OCI-LY3 (cell line): ENCODE measurements at regions not wholly inside any gene's neighbourhood (a gene's known extent, or its start where the extent isn't known, plus 50 kb on each side); places are given as distances from the start of the nearest gene placed in this dataset.
"Not testable (repeated sequence)": the region's sequence is repeated elsewhere in the genome, so short reads cannot be mapped to it uniquely, and the experiment has no call there.

Experiments used
- H2AFZ ChIP-seq: fragments of 200-600, 300-600 bp; shearing (Covaris generic); 2 replicates; pipeline ENCODE4 v1.6.0; 2014; ENCODE audit warnings: antibody characterized with exemption, low read depth, low read length
- H3K27ac ChIP-seq: fragments of 200-600, 300-600 bp; sonication (generic); 2 replicates; pipeline ENCODE4 v1.5.1; 2014; ENCODE audit warnings: mild to moderate bottlenecking, low read length, moderate library complexity, mixed read lengths
- H3K27me3 ChIP-seq: fragments of 200-600, 300-600 bp; sonication (generic); 2 replicates; pipeline ENCODE4 v1.6.1; 2014; ENCODE audit warnings: low read depth, low read length, mixed read lengths
- H3K36me3 ChIP-seq: fragments of 200-600, 300-600 bp; sonication (generic); replicated peaks from 2 replicates; pipeline ENCODE3; 2014; ENCODE audit warnings: low read depth, low read length, mixed read lengths
- H3K4me1 ChIP-seq: fragments of 300-600, 200-600 bp; sonication (generic); 2 replicates; pipeline ENCODE4 v1.6.1; 2014; ENCODE audit warnings: low read length, mixed read lengths
- H3K4me2 ChIP-seq: fragments of 200-600, 300-600 bp; sonication (generic); 2 replicates; pipeline ENCODE4 v1.6.1; 2014; ENCODE audit warnings: low read length, mixed read lengths
- H3K4me3 ChIP-seq: fragments of 300-600, 200-600 bp; sonication (generic); 2 replicates; pipeline ENCODE4 v1.5.1; 2014; ENCODE audit warnings: antibody characterized with exemption, mild to moderate bottlenecking, low read length, moderate library complexity
- H3K79me2 ChIP-seq: fragments of 300-600, 200-600 bp; shearing (Covaris generic); 2 replicates; pipeline ENCODE4 v1.6.1; 2014; ENCODE audit warnings: mild to moderate bottlenecking, low read length, mixed read lengths
- H3K9ac ChIP-seq: fragments of 300-600, 200-600 bp; shearing (Covaris generic); 2 replicates; pipeline ENCODE4 v1.6.0; 2014; ENCODE audit warnings: mild to moderate bottlenecking, low read length, moderate library complexity
- H3K9me3 ChIP-seq: fragments of 200-600, 300-600 bp; shearing (Covaris generic); 2 replicates; pipeline ENCODE4 v1.6.1; 2014; ENCODE audit warnings: low read length, mixed read lengths; ENCODE audit not compliant: insufficient read depth
- H4K20me1 ChIP-seq: fragments of 200-600, 300-600 bp; sonication (generic); 2 replicates; pipeline ENCODE4 v1.6.1; 2016; ENCODE audit warnings: low read length, mixed read lengths; ENCODE audit not compliant: insufficient read depth
- CTCF ChIP-seq: fragments of 200-600, 300-600 bp; sonication (generic); IDR thresholded peaks from 2 replicates; pipeline ENCODE4 v1.5.1; 2014; ENCODE audit warnings: antibody characterized with exemption, low read length, low read depth
- EZH2phosphoT487 ChIP-seq: fragments of 200-600 bp; shearing (Covaris generic); IDR thresholded peaks from 2 replicates; pipeline ENCODE4 v1.6.1; 2018; ENCODE audit warnings: antibody characterized with exemption, mixed run types, low read depth

GRCh38 chr3:18557216-18557615, 132.1 kb upstream of the SATB1 start:
- H3K79me2 ChIP-seq = no peaks in the 10 kb centered on the region
- peaks cover 24% of the 10 kb centered on the region for H3K4me1 ChIP-seq
- no peak overlapping the region for H3K27ac ChIP-seq
- no peak overlapping the region for H2AFZ ChIP-seq
- H3K36me3 ChIP-seq = no peaks in the 10 kb centered on the region
- no peak overlapping the region for H3K4me3 ChIP-seq
- H4K20me1 ChIP-seq = no peaks in the 10 kb centered on the region
- H3K4me2 ChIP-seq = no peak overlapping the region
- H3K9ac ChIP-seq = no peak overlapping the region
- TF ChIP-seq EZH2phosphoT487 = no peak
- TF ChIP-seq CTCF = no peak
- peaks cover 24% of the 10 kb centered on the region for H3K27me3 ChIP-seq
- no peaks in the 10 kb centered on the region for H3K9me3 ChIP-seq

DNA sequence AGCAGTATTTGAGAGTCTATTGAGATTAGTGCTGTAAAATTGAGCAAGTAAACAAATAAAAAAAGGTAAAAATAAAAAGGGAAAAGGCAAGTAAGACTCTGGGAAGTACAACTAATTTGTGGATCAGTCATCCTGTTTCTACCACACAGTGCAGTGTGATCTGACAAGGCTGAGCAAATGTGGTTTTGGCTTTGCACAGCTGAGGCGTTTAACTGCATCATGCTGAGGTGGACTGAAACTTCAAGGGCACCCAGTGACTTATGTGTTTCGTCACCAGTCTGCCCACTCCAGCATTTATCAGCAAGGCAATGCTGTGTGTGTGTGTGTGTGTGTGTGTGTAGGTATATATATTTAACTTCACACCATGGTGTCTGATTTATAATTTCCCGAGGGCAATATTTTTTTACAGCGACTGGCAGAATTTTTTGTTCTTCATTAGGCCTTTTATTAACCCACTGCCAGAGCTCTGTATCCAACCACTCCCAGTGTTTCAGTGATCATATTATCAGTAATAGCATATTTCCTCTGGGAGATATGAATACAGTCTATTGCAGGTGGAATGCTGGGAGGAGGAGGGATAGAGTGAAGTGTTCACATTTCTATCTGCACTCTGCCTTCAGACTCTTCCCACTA, 131.5 kb upstream of the SATB1 start:
- H3K79me2 ChIP-seq = no peaks in the 10 kb centered on the region
- no peak overlapping the region for H3K4me2 ChIP-seq
- TF ChIP-seq CTCF (no peak), EZH2phosphoT487 (no peak)
- peaks cover 24% of the 10 kb centered on the region for H3K4me1 ChIP-seq
- H3K4me3 ChIP-seq = no peak overlapping the region
- H3K9ac ChIP-seq = no peak overlapping the region
- H3K27ac ChIP-seq = no peak overlapping the region
- no peaks in the 10 kb centered on the region for H3K9me3 ChIP-seq
- no peak overlapping the region for H2AFZ ChIP-seq
- no peaks in the 10 kb centered on the region for H4K20me1 ChIP-seq
- H3K27me3 ChIP-seq = peaks cover 18% of the 10 kb centered on the region
- no peaks in the 10 kb centered on the region for H3K36me3 ChIP-seq

DNA sequence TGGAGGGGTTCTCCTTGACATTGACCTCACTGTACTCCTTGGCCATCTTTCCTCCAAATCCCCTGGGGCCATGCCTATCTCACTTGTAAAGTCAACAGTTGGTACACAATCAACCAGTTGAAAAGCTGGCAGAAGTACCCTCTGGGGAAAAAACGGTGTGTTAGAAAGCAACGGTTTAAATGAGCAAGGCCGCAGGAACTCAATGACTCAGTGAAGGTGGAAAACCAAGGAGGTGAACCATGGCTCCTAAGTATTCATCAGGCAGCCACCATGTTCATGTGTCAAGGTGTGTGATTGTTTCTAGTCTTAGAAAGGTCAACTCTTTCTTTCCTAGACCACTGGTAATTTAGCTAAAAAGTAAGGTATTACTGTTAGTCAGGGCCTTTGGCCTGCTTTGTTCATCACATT, 130.9 kb upstream of the SATB1 start:
- Histone ChIP-seq H3K79me2 (no peaks in the 10 kb centered on the region), H3K27ac (no peak overlapping the region), H3K36me3 (no peaks in the 10 kb centered on the region), H3K4me3 (no peak overlapping the region), H3K4me2 (no peak overlapping the region), H3K4me1 (peaks cover 24% of the 10 kb centered on the region), H4K20me1 (no peaks in the 10 kb centered on the region), H2AFZ (no peak overlapping the region), H3K9ac (no peak overlapping the region), H3K9me3 (no peaks in the 10 kb centered on the region), H3K27me3 (peaks cover 15% of the 10 kb centered on the region)
- TF ChIP-seq EZH2phosphoT487 (no peak), CTCF (no peak)

GRCh38 chr3:18552579-18553105, 127.5 kb upstream of the SATB1 start:
- not testable (repeated sequence) for H2AFZ ChIP-seq, H3K4me2 ChIP-seq, H3K27ac ChIP-seq, H3K9me3 ChIP-seq, H3K9ac ChIP-seq, H3K4me3 ChIP-seq, H3K27me3 ChIP-seq, H3K79me2 ChIP-seq, H4K20me1 ChIP-seq, H3K36me3 ChIP-seq, H3K4me1 ChIP-seq
